WTC11 (cell line): ENCODE measurements at regions not wholly inside any gene's neighbourhood (a gene's known extent, or its start where the extent isn't known, plus 50 kb on each side); places are given as distances from the start of the nearest gene placed in this dataset.

ENCODE experiments used
- SP1 ChIP-seq: sonication (generic); formaldehyde crosslinking; conservative IDR thresholded peaks from 2 replicates; pipeline ENCODE4 v1.8.1; 2022; ENCODE audit warnings: missing genetic modification reagents
- TF ChIP-seq, protein P1 (sequence below): fragments of 200-600 bp; IDR thresholded peaks from 2 replicates; pipeline ENCODE4 v1.8.0; 2022; ENCODE audit warnings: antibody characterized with exemption
- TF ChIP-seq, protein P2 (sequence below): sonication (generic); formaldehyde crosslinking; IDR thresholded peaks from 2 replicates; pipeline ENCODE4 v1.8.0; 2022; ENCODE audit warnings: mild to moderate bottlenecking, missing genetic modification reagents

DNA sequence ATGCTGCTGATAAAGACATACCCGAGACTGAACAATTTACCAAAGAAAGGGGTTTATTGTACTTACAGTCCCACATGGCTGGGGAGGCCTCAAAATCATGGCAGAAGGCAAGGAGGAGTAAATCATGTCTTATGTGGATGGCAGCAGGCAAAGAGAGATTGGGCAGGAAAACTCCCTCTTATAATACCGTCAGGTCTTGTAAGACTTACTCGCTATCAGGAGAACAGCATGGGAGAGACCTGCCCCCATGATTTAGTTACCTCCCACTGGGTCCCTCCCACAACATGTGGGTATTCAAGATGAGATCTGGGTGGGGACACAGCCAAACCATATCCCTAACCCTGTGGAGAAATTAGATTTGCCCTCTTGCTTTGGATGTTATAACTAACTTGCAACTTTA lies 1068.0 kb upstream of the ZEB2 start:
- TF ChIP-seq, protein P1, sequence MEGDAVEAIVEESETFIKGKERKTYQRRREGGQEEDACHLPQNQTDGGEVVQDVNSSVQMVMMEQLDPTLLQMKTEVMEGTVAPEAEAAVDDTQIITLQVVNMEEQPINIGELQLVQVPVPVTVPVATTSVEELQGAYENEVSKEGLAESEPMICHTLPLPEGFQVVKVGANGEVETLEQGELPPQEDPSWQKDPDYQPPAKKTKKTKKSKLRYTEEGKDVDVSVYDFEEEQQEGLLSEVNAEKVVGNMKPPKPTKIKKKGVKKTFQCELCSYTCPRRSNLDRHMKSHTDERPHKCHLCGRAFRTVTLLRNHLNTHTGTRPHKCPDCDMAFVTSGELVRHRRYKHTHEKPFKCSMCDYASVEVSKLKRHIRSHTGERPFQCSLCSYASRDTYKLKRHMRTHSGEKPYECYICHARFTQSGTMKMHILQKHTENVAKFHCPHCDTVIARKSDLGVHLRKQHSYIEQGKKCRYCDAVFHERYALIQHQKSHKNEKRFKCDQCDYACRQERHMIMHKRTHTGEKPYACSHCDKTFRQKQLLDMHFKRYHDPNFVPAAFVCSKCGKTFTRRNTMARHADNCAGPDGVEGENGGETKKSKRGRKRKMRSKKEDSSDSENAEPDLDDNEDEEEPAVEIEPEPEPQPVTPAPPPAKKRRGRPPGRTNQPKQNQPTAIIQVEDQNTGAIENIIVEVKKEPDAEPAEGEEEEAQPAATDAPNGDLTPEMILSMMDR = no peak
- no peak for TF ChIP-seq SP1 (CRISPR knock-in tag)
- TF ChIP-seq, protein P2, sequence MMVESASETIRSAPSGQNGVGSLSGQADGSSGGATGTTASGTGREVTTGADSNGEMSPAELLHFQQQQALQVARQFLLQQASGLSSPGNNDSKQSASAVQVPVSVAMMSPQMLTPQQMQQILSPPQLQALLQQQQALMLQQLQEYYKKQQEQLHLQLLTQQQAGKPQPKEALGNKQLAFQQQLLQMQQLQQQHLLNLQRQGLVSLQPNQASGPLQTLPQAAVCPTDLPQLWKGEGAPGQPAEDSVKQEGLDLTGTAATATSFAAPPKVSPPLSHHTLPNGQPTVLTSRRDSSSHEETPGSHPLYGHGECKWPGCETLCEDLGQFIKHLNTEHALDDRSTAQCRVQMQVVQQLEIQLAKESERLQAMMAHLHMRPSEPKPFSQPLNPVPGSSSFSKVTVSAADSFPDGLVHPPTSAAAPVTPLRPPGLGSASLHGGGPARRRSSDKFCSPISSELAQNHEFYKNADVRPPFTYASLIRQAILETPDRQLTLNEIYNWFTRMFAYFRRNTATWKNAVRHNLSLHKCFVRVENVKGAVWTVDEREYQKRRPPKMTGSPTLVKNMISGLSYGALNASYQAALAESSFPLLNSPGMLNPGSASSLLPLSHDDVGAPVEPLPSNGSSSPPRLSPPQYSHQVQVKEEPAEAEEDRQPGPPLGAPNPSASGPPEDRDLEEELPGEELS (CRISPR knock-in tag) = no peak
